Body of pancreas (tissue), 4 donors: ENCODE measurements at regions not wholly inside any gene's neighbourhood (a gene's known extent, or its start where the extent isn't known, plus 50 kb on each side); places are given as distances from the start of the nearest gene placed in this dataset.
"Not testable (repeated sequence)": the region's sequence is repeated elsewhere in the genome, so short reads cannot be mapped to it uniquely, and the experiment has no call there.

Experiments
- ATAC-seq: fragments of 150-250 bp; one replicate; pipeline ENCODE4 v1.9.1; 2016
- DNase-seq, 4 donors: peaks; one replicate each; pipeline ENCODE4 v3.0.0-alpha.2; 2019
- H3K27ac ChIP-seq, 4 donors: fragments of 200-600 bp; sonication (generic); 1 replicate in 3 of 4; 2 replicates in 1 of 4; pipeline versions ENCODE4 v1.5.1 to v1.6.1; 2016 to 2019; ENCODE audit warnings: mild to moderate bottlenecking in 1 of 4, mixed read lengths in 1 of 4, moderate library complexity in 1 of 4
- H3K27me3 ChIP-seq, 2 donors: fragments of 200-600 bp; sonication (generic); one replicate each; pipeline ENCODE4 v1.6.0; 2016; ENCODE audit warnings: mild to moderate bottlenecking in 1 of 2
- H3K36me3 ChIP-seq, 2 donors: fragments of 200-600 bp; sonication (generic); replicated peaks in 1 of 2; 2 replicates each; pipeline ENCODE4 v1.5.1; 2016; ENCODE audit warnings: low read depth in 2 of 2; ENCODE audit not compliant: insufficient read depth in 1 of 2
- H3K4me1 ChIP-seq: fragments of 200-600 bp; sonication (generic); one replicate; pipeline ENCODE4 v1.6.0; 2016
- H3K4me3 ChIP-seq, 2 donors: fragments of 200-600 bp; sonication (generic); 1 replicate in 1 of 2; 2 replicates in 1 of 2; pipeline ENCODE4 v1.5.1; 2016 to 2019
- H3K9me3 ChIP-seq, 3 donors: fragments of 200-600 bp; sonication (generic); 1 replicate in 2 of 3; 2 replicates in 1 of 3; pipeline ENCODE4 v1.5.1; 2016
- CTCF ChIP-seq, 7 experiments: fragments of 450-650 bp in 4 of 7; fragments of 200-600 bp in 3 of 7; sonication (generic) in 3 of 7; IDR thresholded peaks; one replicate each; pipeline ENCODE4 v1.5.1; 2016 to 2019; ENCODE audit warnings: antibody characterized with exemption in 7 of 7
- POLR2A ChIP-seq, 3 donors: fragments of 450-650 bp; IDR thresholded peaks; one replicate each; pipeline ENCODE4 v1.6.1; 2016; ENCODE audit warnings: antibody characterized with exemption in 3 of 3, mild to moderate bottlenecking in 2 of 3
- WGBS, 2 donors: methylation state at CpG; one replicate each; pipeline ENCODE4 v1.1.5; 2017; 5-methylcytosine and 5-hydroxymethylcytosine counted together
- intact Hi-C: fragments of 100-400 bp; cut with DNase I; formaldehyde crosslinking; loops from one replicate; pipeline ENCODE4 v1.15.1; 2023

GRCh38 chr7:63900394-63901203, 98.0 kb upstream of the ZNF722 start:
- H3K4me1 ChIP-seq = peaks cover 13% of the 10 kb centered on the region
- TF ChIP-seq CTCF (IDR thresholded peaks at IDR 0.05) (peak in 2 of 7 experiments; percentile 3 to 10), POLR2A (IDR thresholded peaks at IDR 0.05) (peak in 2 of 3 donors; percentile 55)
- H3K27me3 ChIP-seq = no peaks in the 10 kb centered on the region
- 2 to 6% methylated on average over 31 to 44 of the region's 44 CpGs for WGBS, 2 donors
- intact Hi-C loops = no loop called here
- H3K27ac ChIP-seq = peak overlapping the region in 3 of 4 donors; percentile 16 to 73 (median 45)
- peak; percentile 99 for ATAC-seq
- DNase-seq = peak; percentile 81 to 97 (median 96)
- peak overlapping the region; percentile 51 to 73 for H3K4me3 ChIP-seq
- no peaks in the 10 kb centered on the region for H3K9me3 ChIP-seq
- no peaks in the 10 kb centered on the region for H3K36me3 ChIP-seq

- H3K27me3 ChIP-seq, H3K36me3 ChIP-seq, intact Hi-C loops, DNase-seq, H3K9me3 ChIP-seq: not testable (repeated sequence)
- peaks cover 13% of the 10 kb centered on the region for H3K4me1 ChIP-seq
- 4% methylated on average over 4 to 16 of the region's 16 CpGs for WGBS, 2 donors
- ATAC-seq = peak; percentile 3
- H3K27ac ChIP-seq = peak overlapping the region in 3 of 4 donors; percentile 16 to 45 (median 32)
- H3K4me3 ChIP-seq = peak overlapping the region; percentile 51 to 73
Observed at GRCh38 chr7:63901204-63901506, 97.5 kb upstream of the ZNF722 start.

- 40 to 50% methylated on average over 1 to 2 of the region's 2 CpGs for WGBS, 2 donors
- Histone ChIP-seq H3K9me3 (no peaks in the 10 kb centered on the region), H3K4me3 (no peak overlapping the region), H3K36me3 (no peaks in the 10 kb centered on the region), H3K4me1 (no peaks in the 10 kb centered on the region), H3K27ac (no peak overlapping the region), H3K27me3 (no peaks in the 10 kb centered on the region)
- DNase-seq = no peak
- intact Hi-C loops = no loop called here
- no peak for TF ChIP-seq POLR2A (IDR thresholded peaks at IDR 0.05)
- no peak for TF ChIP-seq CTCF (IDR thresholded peaks at IDR 0.05)
- no peak for ATAC-seq
Observed at GRCh38 chr7:63918986-63919385, 79.7 kb upstream of the ZNF722 start.

GRCh38 chr7:63925262-63925625, 73.4 kb upstream of the ZNF722 start:
- Histone ChIP-seq H3K4me3 (peak overlapping the region; percentile 40 to 72), H3K4me1 (peaks cover 8% of the 10 kb centered on the region), H3K27me3 (no peaks in the 10 kb centered on the region), H3K9me3 (no peaks in the 10 kb centered on the region), H3K27ac (peak overlapping the region in 3 of 4 donors; percentile 89 to 95 (median 93)), H3K36me3 (no peaks in the 10 kb centered on the region)
- TF ChIP-seq CTCF (IDR thresholded peaks at IDR 0.05) = no peak
- peak in 3 of 4 donors; percentile 38 to 48 (median 40) for DNase-seq
- peak; percentile 6 for ATAC-seq
- 1 to 11% methylated on average over 12 of the region's 12 CpGs for WGBS, 2 donors
- intact Hi-C loops = no loop called here

- peak overlapping the region; percentile 65 to 95 (median 91) for H3K27ac ChIP-seq
- intact Hi-C loops = no loop called here
- H3K9me3 ChIP-seq = no peaks in the 10 kb centered on the region
Observed at GRCh38 chr7:63925626-63926460, 72.8 kb upstream of the ZNF722 start.

More at GRCh38 chr7:63925626-63926460, 72.8 kb upstream of the ZNF722 start:
- peak overlapping the region; percentile 40 to 72 for H3K4me3 ChIP-seq
- WGBS, 2 donors = 4 to 5% methylated on average over 27 to 47 of the region's 47 CpGs
- peak; percentile 84 to 96 (median 95) for DNase-seq
- H3K27me3 ChIP-seq = no peaks in the 10 kb centered on the region
- TF ChIP-seq POLR2A (IDR thresholded peaks at IDR 0.05) (peak in 2 of 3 donors; percentile 57 to 58), CTCF (IDR thresholded peaks at IDR 0.05) (no peak)
- no peaks in the 10 kb centered on the region for H3K36me3 ChIP-seq
- ATAC-seq = peak; percentile 96
- peaks cover 8% of the 10 kb centered on the region for H3K4me1 ChIP-seq
